ENCODE measurements at regions not wholly inside any gene's neighbourhood (a gene's known extent, or its start where the extent isn't known, plus 50 kb on each side); places are given as distances from the start of the nearest gene placed in this dataset.

- H3K4me3 ChIP-seq (ENCODE audit: low read depth, low read length) = no peak overlapping the region
- no peak for DNase-seq (ENCODE audit: low read depth)
- no peak for TF ChIP-seq CTCF (IDR thresholded peaks at IDR 0.05; ENCODE audit: low read depth, low read length, missing control alignments)
Observed at GRCh38 chr7:79684384-79684783, 230.9 kb upstream of the MAGI2 start.

DNA sequence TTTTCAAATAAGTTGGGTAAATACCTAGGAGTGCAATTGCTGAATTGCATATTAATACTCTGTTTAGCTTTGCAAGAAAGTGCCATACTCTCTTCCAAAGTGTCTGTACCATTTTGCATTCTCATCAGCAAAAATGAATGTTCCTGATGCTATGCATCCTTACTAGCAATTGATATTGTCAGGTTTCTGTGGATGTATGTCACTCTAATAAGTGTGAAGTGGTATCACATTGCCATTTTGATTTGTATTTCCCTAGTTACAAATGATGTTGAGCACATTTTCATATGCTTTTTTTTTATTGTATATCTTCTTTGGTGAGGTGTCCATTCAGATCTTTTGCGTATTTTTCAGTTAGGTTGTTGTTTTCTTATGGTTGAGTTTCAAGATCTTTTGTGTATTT is 230.4 kb upstream of the MAGI2 start:
- no peak for DNase-seq (ENCODE audit: low read depth)
- no peak for TF ChIP-seq CTCF (IDR thresholded peaks at IDR 0.05; ENCODE audit: low read depth, low read length, missing control alignments)
- H3K4me3 ChIP-seq (ENCODE audit: low read depth, low read length) = no peak overlapping the region

- no peak for TF ChIP-seq CTCF (IDR thresholded peaks at IDR 0.05; ENCODE audit: low read depth, low read length, missing control alignments)
- DNase-seq (ENCODE audit: low read depth) = no peak
- H3K4me3 ChIP-seq (ENCODE audit: low read depth, low read length) = no peak overlapping the region
Observed at GRCh38 chr7:79683185-79683890, 229.9 kb upstream of the MAGI2 start.

- TF ChIP-seq CTCF (IDR thresholded peaks at IDR 0.05; ENCODE audit: low read depth, low read length, missing control alignments) = no peak
- DNase-seq (ENCODE audit: low read depth) = no peak
- no peak overlapping the region for H3K4me3 ChIP-seq (ENCODE audit: low read depth, low read length)
Observed at GRCh38 chr7:79681454-79681853, 228.0 kb upstream of the MAGI2 start.

DNA sequence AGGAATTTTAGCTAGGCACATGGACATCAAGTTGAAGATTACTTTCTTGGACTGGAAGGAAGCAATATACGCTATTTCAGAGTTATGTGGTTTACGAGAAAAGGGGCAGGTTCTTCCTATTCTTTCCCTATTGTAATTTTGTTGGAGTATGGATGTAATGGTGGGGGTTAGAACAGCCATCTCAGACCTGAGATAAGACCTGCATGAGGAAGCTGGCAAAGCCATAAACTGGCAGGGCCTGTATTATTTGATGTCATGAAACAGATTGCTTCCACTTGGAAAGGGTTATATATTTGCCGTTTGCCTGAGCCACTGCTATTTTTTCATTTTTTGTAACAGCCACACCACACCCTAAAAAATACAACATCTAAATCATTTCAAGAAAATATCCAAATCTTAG is 220.5 kb upstream of the MAGI2 start:
- H3K4me3 ChIP-seq (ENCODE audit: low read depth, low read length) = no peak overlapping the region
- no peak for TF ChIP-seq CTCF (IDR thresholded peaks at IDR 0.05; ENCODE audit: low read depth, low read length, missing control alignments)
- DNase-seq (ENCODE audit: low read depth) = no peak

- no peak for TF ChIP-seq CTCF (IDR thresholded peaks at IDR 0.05; ENCODE audit: low read depth, low read length, missing control alignments)
- H3K4me3 ChIP-seq (ENCODE audit: low read depth, low read length) = no peak overlapping the region
- no peak for DNase-seq (ENCODE audit: low read depth)
Observed at GRCh38 chr7:79673421-79673820, 220.0 kb upstream of the MAGI2 start.

DNA sequence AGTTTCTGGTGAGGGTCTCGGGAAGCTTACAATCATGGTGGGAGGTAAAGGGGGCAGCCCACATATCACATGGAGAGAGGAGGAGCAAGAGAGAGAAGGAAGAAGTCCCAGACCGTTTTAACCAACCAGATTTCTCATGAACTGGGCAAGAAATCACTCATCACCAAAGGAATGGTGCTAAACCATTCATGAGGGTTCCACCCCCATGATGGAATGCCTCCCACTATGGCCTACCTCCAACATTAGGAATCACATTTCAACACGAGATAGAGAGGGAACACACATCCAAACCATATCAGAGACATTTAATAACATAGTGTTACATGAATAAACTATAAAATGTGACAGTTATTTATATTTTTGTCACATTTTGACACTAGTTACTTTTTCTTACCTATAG is 214.8 kb upstream of the MAGI2 start:
- no peak overlapping the region for H3K4me3 ChIP-seq (ENCODE audit: low read depth, low read length)
- DNase-seq (ENCODE audit: low read depth) = no peak
- TF ChIP-seq CTCF (IDR thresholded peaks at IDR 0.05; ENCODE audit: low read depth, low read length, missing control alignments) = no peak
